A549 (cell line): ENCODE measurements at regions not wholly inside any gene's neighbourhood (a gene's known extent, or its start where the extent isn't known, plus 50 kb on each side); places are given as distances from the start of the nearest gene placed in this dataset.
A peak's percentile ranks its signal among the peaks of the same experiment; 100 is the strongest.

Source experiments
- ATAC-seq, 2 experiments: fragments of 200-7000 bp in 1 of 2; fragments of >200 bp in 1 of 2; cut with Nextera tagmentation in 1 of 2; cut with Tn5 transposase in 1 of 2; 3 replicates each; pipeline versions ENCODE4 v1.8.0 to v1.9.1; 2018 to 2020; ENCODE audit warnings: mild to moderate bottlenecking in 1 of 2, moderate library complexity in 1 of 2
- CTCF ChIA-PET: fragments of 300-600 bp; sonication (Branson Sonifier 250); formaldehyde crosslinking; extraction: SDS; loops from one replicate; lab custom pipeline; 2021; ENCODE audit warnings: antibody characterized with exemption, inconsistent platforms; lab: Yijun Ruan, JAX
- POLR2A ChIA-PET: fragments of 350-600 bp; formaldehyde crosslinking; extraction: SDS; loops from one replicate; lab custom pipeline; 2021; ENCODE audit warnings: antibody characterized with exemption, inconsistent platforms; lab: Yijun Ruan, JAX
- DNase-seq, 2 experiments: peaks; one replicate each; pipeline versions ENCODE4 v3.0.0 to v3.0.0-alpha.2; 2011 to 2016; ENCODE audit warnings: low read depth in 1 of 2, low spot score in 1 of 2
- FAIRE-seq: peaks from 2 replicates; lab custom pipeline; 2011; peaks lifted over from hg19 to GRCh38; lab: Jason Lieb, UNC
- H3K27ac ChIP-seq, 2 experiments: fragments of >200 bp; sonication (Bioruptor Twin); formaldehyde crosslinking; 3 replicates each; pipeline ENCODE4 v1.5.1; 2016 to 2017
- H3K4me1 ChIP-seq: fragments of >200 bp; sonication (Bioruptor Twin); formaldehyde crosslinking; 3 replicates; pipeline ENCODE4 v1.6.1; 2016
- H3K4me2 ChIP-seq: fragments of >200 bp; sonication (Bioruptor Twin); formaldehyde crosslinking; 3 replicates; pipeline ENCODE4 v1.6.1; 2016
- H3K4me3 ChIP-seq: fragments of >200 bp; sonication (Bioruptor Twin); formaldehyde crosslinking; 3 replicates; pipeline ENCODE4 v1.5.1; 2016
- H3K9me3 ChIP-seq: fragments of >200 bp; sonication (Bioruptor Twin); formaldehyde crosslinking; 3 replicates; pipeline ENCODE4 v1.6.1; 2016
- ATOH8 ChIP-seq: fragments of 250-450 bp; sonication (Bioruptor Pico); IDR thresholded peaks from 2 replicates; pipeline ENCODE4 v1.5.0; 2020; ENCODE audit warnings: low read depth, mild to moderate bottlenecking, moderate library complexity
- CBX8 ChIP-seq: fragments of 200-600 bp; sonication (generic); IDR thresholded peaks from 2 replicates; pipeline ENCODE4 v1.6.1; 2016
- CTCF ChIP-seq: fragments of >200 bp; sonication (Bioruptor Twin); formaldehyde crosslinking; IDR thresholded peaks from 3 replicates; pipeline ENCODE4 v1.5.1; 2016
- EHMT2 ChIP-seq: fragments of 200-600 bp; sonication (generic); IDR thresholded peaks from 2 replicates; pipeline ENCODE4 v1.6.1; 2016; ENCODE audit warnings: antibody characterized with exemption, low read depth, mild to moderate bottlenecking, moderate library complexity
- ELK1 ChIP-seq: fragments of 150-350 bp; IDR thresholded peaks from 2 replicates; pipeline ENCODE4 v1.6.1; 2014; ENCODE audit warnings: low read depth, mild to moderate bottlenecking, low read length
- FOSB ChIP-seq: fragments of 250-450 bp; sonication (Bioruptor Pico); IDR thresholded peaks from 2 replicates; pipeline ENCODE4 v1.5.0; 2020; ENCODE audit warnings: mild to moderate bottlenecking, moderate library complexity
- FOSL2 ChIP-seq, 2 experiments: fragments of 450-650 bp in 1 of 2; fragments of >200 bp in 1 of 2; sonication (Bioruptor Twin) in 1 of 2; formaldehyde crosslinking; IDR thresholded peaks; 2 replicates each; pipeline versions ENCODE4 v1.5.0 to v1.6.1; 2016 to 2020; ENCODE audit warnings: mild to moderate bottlenecking in 1 of 2, moderate library complexity in 1 of 2
- GATA3 ChIP-seq: IDR thresholded peaks from 2 replicates; pipeline ENCODE4 v1.6.1; 2012; ENCODE audit warnings: borderline replicate concordance
- HDAC2 ChIP-seq: fragments of 200-600 bp; sonication (generic); IDR thresholded peaks from 2 replicates; pipeline ENCODE4 v1.6.1; 2016
- HEYL ChIP-seq: fragments of 250-450 bp; sonication (Bioruptor Pico); IDR thresholded peaks from 2 replicates; pipeline ENCODE4 v1.8.0; 2021; ENCODE audit warnings: mild to moderate bottlenecking, moderate library complexity
- HOXB13 ChIP-seq: fragments of 250-450 bp; sonication (Bioruptor Pico); IDR thresholded peaks from 2 replicates; pipeline ENCODE4 v1.5.0; 2020; ENCODE audit warnings: low read depth, mild to moderate bottlenecking, moderate library complexity
- JUN ChIP-seq, 2 experiments: fragments of >200 bp; sonication (Bioruptor Twin); formaldehyde crosslinking; IDR thresholded peaks; 2 replicates in 1 of 2; 3 replicates in 1 of 2; pipeline ENCODE4 v1.6.1; 2016 to 2017
- JUNB ChIP-seq: fragments of >200 bp; sonication (Bioruptor Twin); formaldehyde crosslinking; IDR thresholded peaks from 2 replicates; pipeline ENCODE4 v1.6.1; 2016
- KDM5A ChIP-seq: fragments of 200-600 bp; sonication (generic); IDR thresholded peaks from 2 replicates; pipeline ENCODE4 v1.6.1; 2016; ENCODE audit warnings: antibody characterized with exemption, mild to moderate bottlenecking
- MAX ChIP-seq: IDR thresholded peaks from 2 replicates; pipeline ENCODE4 v1.6.1; 2012
- MYC ChIP-seq: IDR thresholded peaks from 2 replicates; pipeline ENCODE4 v1.6.1; 2012; ENCODE audit warnings: mild to moderate bottlenecking, inconsistent platforms, low read length, improper control_type of control experiment, borderline replicate concordance
- NPAS2 ChIP-seq: fragments of 250-450 bp; sonication (Bioruptor Pico); IDR thresholded peaks from 2 replicates; pipeline ENCODE4 v1.8.0; 2022; ENCODE audit warnings: mild to moderate bottlenecking, moderate library complexity, borderline replicate concordance
- PBX3 ChIP-seq: IDR thresholded peaks from 2 replicates; pipeline ENCODE4 v1.6.1; 2012
- RAD21 ChIP-seq, 2 experiments: fragments of >200 bp in 1 of 2; sonication (Bioruptor Twin) in 1 of 2; formaldehyde crosslinking in 1 of 2; IDR thresholded peaks in 1 of 2; conservative IDR thresholded peaks in 1 of 2; 2 replicates in 1 of 2; 3 replicates in 1 of 2; pipeline ENCODE4 v1.6.1; 2012 to 2018; ENCODE audit warnings: inconsistent platforms in 1 of 2
- RARB ChIP-seq: fragments of 250-450 bp; sonication (Bioruptor Pico); IDR thresholded peaks from 2 replicates; pipeline ENCODE4 v1.8.0; 2021; ENCODE audit warnings: mild to moderate bottlenecking, moderate library complexity
- RNF2 ChIP-seq: fragments of 200-600 bp; sonication (generic); IDR thresholded peaks from 2 replicates; pipeline ENCODE4 v1.6.1; 2016; ENCODE audit warnings: low read depth, mild to moderate bottlenecking, antibody characterized with exemption, moderate library complexity, borderline replicate concordance
- SREBF2 ChIP-seq: fragments of 450-650 bp; IDR thresholded peaks from 2 replicates; pipeline ENCODE4 v1.6.1; 2014; ENCODE audit warnings: mild to moderate bottlenecking, moderate library complexity
- TP53 ChIP-seq: fragments of 250-450 bp; sonication (Bioruptor Pico); IDR thresholded peaks from 2 replicates; pipeline ENCODE4 v1.5.0; 2021; ENCODE audit warnings: mild to moderate bottlenecking, moderate library complexity
- ZNF302 ChIP-seq: fragments of 250-450 bp; sonication (Bioruptor Pico); IDR thresholded peaks from 2 replicates; pipeline ENCODE4 v1.9.0; 2021; ENCODE audit warnings: inconsistent platforms, mild to moderate bottlenecking, moderate library complexity
- WGBS: methylation state at CpG from one replicate; pipeline ENCODE4 v1.1.6; 2017; ENCODE audit errors: missing lambda C conversion rate; 5-methylcytosine and 5-hydroxymethylcytosine counted together

GRCh38 chr7:46786221-46786954 is 795.5 kb downstream of the TNS3 start:
- no peak for TF ChIP-seq HEYL (CRISPR knock-in tag)
- no peak for TF ChIP-seq CTCF
- TF ChIP-seq GATA3 = no peak
- no peak for TF ChIP-seq HOXB13 (CRISPR knock-in tag)
- no peak for TF ChIP-seq FOSB (CRISPR knock-in tag)
- TF ChIP-seq SREBF2 = no peak
- TF ChIP-seq EHMT2 = no peak
- no peak for TF ChIP-seq JUN (IDR thresholded peaks at IDR 0.05)
- TF ChIP-seq NPAS2 (CRISPR knock-in tag) = no peak
- no peak for TF ChIP-seq TP53 (CRISPR knock-in tag)
- TF ChIP-seq RNF2 = no peak
- TF ChIP-seq MYC = no peak
- no peak for TF ChIP-seq RARB (CRISPR knock-in tag)
- FAIRE-seq (no peak), DNase-seq (peak in 1 of 2 experiments; percentile 33), ATAC-seq (no peak)
- Histone ChIP-seq H3K9me3 (0 out of 3 replicates have a peak, but pooled peaks cover 3% of the 10 kb centered on the region), H3K4me3 (no peak overlapping the region), H3K4me2 (peak overlapping the region; percentile 28; the same call in 2 of the 3 replicates), H3K27ac (peak overlapping the region in 1 of 2 experiments; percentile 61; a peak in 3 of 6 replicates), H3K4me1 (peaks cover 20% of the 10 kb centered on the region)
- 71% methylated on average over 8 of the region's 8 CpGs for WGBS
- POLR2A ChIA-PET = no interaction called here
- CTCF ChIA-PET = interaction anchor here (0.7 to 0.9 kb wide), 2 partner anchors 9 to 13 kb away, joined by 3 read pairs; no protein-coding TSS in a partner anchor

- peak overlapping the region in 1 of 2 experiments; percentile 37; a peak in 2 of 6 replicates for H3K27ac ChIP-seq
- peaks cover 20% of the 10 kb centered on the region for H3K4me1 ChIP-seq
- peak overlapping the region; percentile 14 for H3K4me2 ChIP-seq
- peaks cover 4% of the 10 kb centered on the region; the same call in 2 of the 3 replicates for H3K9me3 ChIP-seq
- no peak overlapping the region for H3K4me3 ChIP-seq
- ATAC-seq = peak; percentile 72 to 81; a peak in 5 of 6 replicates
- FAIRE-seq = peak; percentile 79
- peak in 1 of 2 experiments; percentile 75 for DNase-seq
- 58% methylated on average over 1 of the region's 1 CpG for WGBS
- ChIA-PET POLR2A (interaction anchor here (0.6 kb wide), 1 partner anchor 15 kb away, joined by 9 read pairs; no protein-coding TSS in a partner anchor), CTCF (interaction anchor here (0.6 kb wide), 1 partner anchor 260 kb away, joined by 3 read pairs; no protein-coding TSS in a partner anchor)
- TF ChIP-seq RAD21 (conservative IDR thresholded peaks at IDR 0.05 in 1 of 2, IDR thresholded peaks at IDR 0.05 in 1 of 2) (0 out of 5 replicates have a peak, but pooled peaks have one; percentile 2 to 11), FOSL2 (IDR thresholded peaks at IDR 0.05) (peak; percentile 48; the same call in 1 of the 2 replicates), FOSL2 (CRISPR knock-in tag; IDR thresholded peaks at IDR 0.05) (peak; percentile 60), JUNB (peak; percentile 60; the same call in 1 of the 2 replicates), ELK1 (no peak)
Observed at GRCh38 chr7:46784732-46785131, 797.2 kb downstream of the TNS3 start.

GRCh38 chr7:46781901-46782439 is 799.9 kb downstream of the TNS3 start:
- peaks cover 20% of the 10 kb centered on the region for H3K4me1 ChIP-seq
- POLR2A ChIA-PET = no interaction called here
- DNase-seq (no peak), ATAC-seq (no peak), FAIRE-seq (no peak)
- CTCF ChIA-PET = no interaction called here
- TF ChIP-seq ATOH8 (CRISPR knock-in tag) (no peak), PBX3 (no peak), CBX8 (no peak), ZNF302 (no peak), CTCF (no peak), MAX (no peak), HDAC2 (no peak), EHMT2 (no peak), JUNB (no peak), KDM5A (no peak)
- no peak overlapping the region for H3K27ac ChIP-seq
- H3K9me3 ChIP-seq = peaks cover 5% of the 10 kb centered on the region; the same call in 2 of the 3 replicates
- 41% methylated on average over 2 of the region's 2 CpGs for WGBS
- H3K4me3 ChIP-seq = no peak overlapping the region
- no peak overlapping the region for H3K4me2 ChIP-seq
